ENCODE measurements at regions not wholly inside any gene's neighbourhood (a gene's known extent, or its start where the extent isn't known, plus 50 kb on each side); places are given as distances from the start of the nearest gene placed in this dataset.
"Not testable (repeated sequence)": the region's sequence is repeated elsewhere in the genome, so short reads cannot be mapped to it uniquely, and the experiment has no call there.

DNA sequence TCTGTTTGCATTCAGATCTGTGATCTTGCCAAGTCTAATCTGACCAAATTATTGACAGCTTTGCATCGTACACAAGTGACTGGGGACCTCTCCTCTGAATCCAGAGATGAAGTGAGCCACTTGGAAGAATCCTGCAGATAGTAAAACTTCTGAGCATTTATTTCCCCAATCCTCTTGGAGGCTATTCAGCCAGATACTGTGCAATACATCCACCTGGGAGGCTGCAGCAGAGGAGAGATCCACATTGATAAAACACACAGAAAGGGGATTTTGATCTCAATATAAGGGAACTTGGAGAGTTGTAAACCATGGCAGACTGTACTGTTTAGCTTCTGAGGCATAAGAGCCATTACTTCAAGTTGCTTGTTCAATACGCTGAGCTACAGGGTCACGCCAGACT lies 654.6 kb downstream of the MTRR start:
- no peaks in the 10 kb centered on the region for H3K4me1 Mint-ChIP-seq
- H3K9me3 Mint-ChIP-seq = no peaks in the 10 kb centered on the region
- DNase-seq = no peak
- ATAC-seq = no peak
- H3K36me3 Mint-ChIP-seq (ENCODE audit: low read depth) = no peaks in the 10 kb centered on the region
- H3K27me3 Mint-ChIP-seq = no peaks in the 10 kb centered on the region
- no peak overlapping the region for H3K4me3 Mint-ChIP-seq
- no peak overlapping the region for H3K27ac Mint-ChIP-seq

- Mint-ChIP-seq H3K4me1 (no peaks in the 10 kb centered on the region), H3K9me3 (no peaks in the 10 kb centered on the region), H3K36me3 (ENCODE audit: low read depth) (no peaks in the 10 kb centered on the region), H3K4me3 (no peak overlapping the region), H3K27ac (no peak overlapping the region), H3K27me3 (no peaks in the 10 kb centered on the region)
- ATAC-seq (no peak), DNase-seq (no peak)
Measured at GRCh38 chr5:8525819-8526218, 656.9 kb downstream of the MTRR start.

DNA sequence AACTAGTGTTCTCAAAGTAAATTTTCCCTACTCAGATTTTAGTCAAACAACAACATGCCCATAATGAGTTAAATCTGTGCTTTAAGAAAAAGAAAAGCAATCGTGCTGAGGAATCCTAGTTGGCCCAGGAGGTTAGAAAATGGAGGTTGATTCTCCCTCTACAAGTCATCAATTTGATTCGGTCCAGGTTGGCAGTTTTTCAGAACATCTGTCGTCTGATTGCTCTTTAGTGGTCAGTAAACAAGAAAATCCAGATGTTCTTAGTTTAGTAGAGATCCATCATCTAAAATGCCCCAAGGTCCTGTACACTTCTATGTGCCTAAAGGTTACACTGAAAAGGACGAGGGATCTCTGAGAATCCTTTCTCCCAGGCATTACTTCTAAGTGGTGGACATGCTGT lies 659.2 kb downstream of the MTRR start:
- H3K27ac Mint-ChIP-seq = no peak overlapping the region
- DNase-seq = no peak
- no peak overlapping the region for H3K4me3 Mint-ChIP-seq
- H3K4me1 Mint-ChIP-seq = no peaks in the 10 kb centered on the region
- ATAC-seq = no peak
- no peaks in the 10 kb centered on the region for H3K36me3 Mint-ChIP-seq (ENCODE audit: low read depth)
- no peaks in the 10 kb centered on the region for H3K9me3 Mint-ChIP-seq
- no peaks in the 10 kb centered on the region for H3K27me3 Mint-ChIP-seq

DNA sequence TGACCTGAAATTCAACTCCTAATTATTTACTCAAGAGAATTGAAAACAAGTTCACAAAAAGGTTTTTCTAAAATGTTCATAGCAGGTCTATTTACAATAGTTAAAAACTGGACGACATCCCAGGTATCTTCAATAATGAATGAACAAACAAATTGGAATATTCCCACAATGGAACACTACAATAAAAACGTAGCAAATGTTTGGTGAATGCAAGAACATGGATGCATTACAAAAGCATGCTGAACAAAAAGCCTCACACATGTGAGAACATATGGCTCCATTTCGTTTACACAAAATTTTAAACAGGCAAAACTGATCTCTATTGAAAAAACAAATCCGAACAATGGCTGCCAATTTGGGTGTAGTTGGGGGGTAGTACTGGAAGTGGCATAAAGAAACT lies 669.9 kb downstream of the MTRR start:
- no peaks in the 10 kb centered on the region for H3K4me1 Mint-ChIP-seq
- no peak overlapping the region for H3K27ac Mint-ChIP-seq
- peaks cover 2% of the 10 kb centered on the region for H3K27me3 Mint-ChIP-seq
- H3K4me3 Mint-ChIP-seq = no peak overlapping the region
- no peaks in the 10 kb centered on the region for H3K36me3 Mint-ChIP-seq (ENCODE audit: low read depth)
- DNase-seq (no peak), ATAC-seq (no peak)
- H3K9me3 Mint-ChIP-seq = no peaks in the 10 kb centered on the region

DNA sequence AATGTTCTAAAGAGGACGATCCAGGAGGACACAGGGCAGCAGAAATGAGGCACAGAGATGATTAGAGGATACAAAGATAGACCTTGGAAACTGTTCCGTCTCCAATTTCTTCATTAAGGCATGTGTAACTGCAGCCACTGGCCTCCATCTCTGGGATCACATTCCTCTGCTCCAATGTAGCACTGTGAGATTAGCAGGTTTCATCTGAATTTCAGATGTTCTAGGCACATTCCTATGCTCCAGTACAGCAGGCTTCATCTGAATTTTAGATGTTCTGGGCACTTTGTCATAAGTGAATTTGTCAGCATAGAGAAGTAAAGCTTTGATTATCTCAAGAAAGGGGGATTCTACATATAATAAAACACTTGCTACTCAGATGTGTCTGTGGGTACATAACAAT lies 671.4 kb downstream of the MTRR start:
- DNase-seq = no peak

DNA sequence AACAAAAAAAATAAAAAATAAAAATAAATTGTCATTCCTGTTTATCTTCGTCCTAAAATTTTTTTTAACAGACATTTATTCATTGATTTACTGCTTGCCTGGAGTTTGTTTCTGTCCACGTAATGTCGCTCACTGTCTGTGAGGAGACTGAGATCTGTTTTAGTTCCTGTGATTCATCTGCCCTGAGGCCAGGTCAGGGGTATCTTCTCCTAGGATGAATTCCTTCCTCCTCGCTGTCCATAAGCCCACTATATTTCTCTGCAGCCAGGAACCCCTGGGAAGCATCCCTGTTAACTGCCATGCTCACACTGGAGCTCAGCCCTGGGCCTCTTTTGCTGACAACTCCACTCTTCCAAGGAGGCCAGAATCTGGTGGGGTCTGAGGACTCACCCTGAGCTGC lies 682.0 kb downstream of the MTRR start:
- ATAC-seq (no peak), DNase-seq (no peak)
- Mint-ChIP-seq H3K36me3 (ENCODE audit: low read depth) (no peaks in the 10 kb centered on the region), H3K9me3 (peaks cover 22% of the 10 kb centered on the region), H3K4me1 (no peaks in the 10 kb centered on the region), H3K4me3 (no peak overlapping the region), H3K27me3 (no peaks in the 10 kb centered on the region), H3K27ac (no peak overlapping the region)

More for the DNA sequence above, 671.4 kb downstream of the MTRR start:
- H3K36me3 Mint-ChIP-seq (ENCODE audit: low read depth) = no peaks in the 10 kb centered on the region
- H3K9me3 Mint-ChIP-seq = no peaks in the 10 kb centered on the region
- no peaks in the 10 kb centered on the region for H3K4me1 Mint-ChIP-seq
- H3K4me3 Mint-ChIP-seq = no peak overlapping the region
- ATAC-seq = no peak
- H3K27me3 Mint-ChIP-seq = peaks cover under 1% of the 10 kb centered on the region
- H3K27ac Mint-ChIP-seq = no peak overlapping the region

DNA sequence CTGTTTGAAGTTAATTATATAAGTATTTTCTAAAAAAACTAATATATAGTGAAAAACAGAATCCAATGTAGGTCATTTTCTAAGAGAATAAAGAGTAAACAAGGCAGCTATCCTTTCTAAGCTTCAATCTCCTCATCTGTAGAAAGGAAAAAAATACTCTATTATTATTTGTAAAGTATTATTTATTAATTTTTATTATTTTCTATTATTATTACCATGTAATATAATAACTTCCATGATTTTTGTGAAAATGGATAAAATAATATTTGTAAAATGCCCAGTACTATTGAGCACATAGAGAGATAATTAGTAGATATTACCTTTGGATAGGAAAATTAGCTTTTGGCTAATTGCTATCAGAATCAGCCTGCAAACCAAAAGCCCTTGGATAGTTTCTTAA lies 684.4 kb downstream of the MTRR start:
- Mint-ChIP-seq H3K4me3 (no peak overlapping the region), H3K27ac (no peak overlapping the region), H3K27me3 (no peaks in the 10 kb centered on the region), H3K36me3 (ENCODE audit: low read depth) (no peaks in the 10 kb centered on the region), H3K4me1 (no peaks in the 10 kb centered on the region), H3K9me3 (peaks cover 30% of the 10 kb centered on the region)
- no peak for DNase-seq
- ATAC-seq = no peak

- no peak overlapping the region for H3K4me3 Mint-ChIP-seq
- H3K4me1 Mint-ChIP-seq = no peaks in the 10 kb centered on the region
- no peak overlapping the region for H3K27ac Mint-ChIP-seq
- H3K36me3 Mint-ChIP-seq (ENCODE audit: low read depth) = no peaks in the 10 kb centered on the region
- H3K9me3 Mint-ChIP-seq = peaks cover 27% of the 10 kb centered on the region
- ATAC-seq (no peak), DNase-seq (no peak)
- H3K27me3 Mint-ChIP-seq = no peaks in the 10 kb centered on the region
Measured at GRCh38 chr5:8557728-8558127, 688.8 kb downstream of the MTRR start.

GRCh38 chr5:8560776-8561175 lies 691.8 kb downstream of the MTRR start:
- peaks cover 10% of the 10 kb centered on the region for H3K9me3 Mint-ChIP-seq
- ATAC-seq = no peak
- no peaks in the 10 kb centered on the region for H3K4me1 Mint-ChIP-seq
- no peak overlapping the region for H3K27ac Mint-ChIP-seq
- H3K36me3 Mint-ChIP-seq (ENCODE audit: low read depth) = no peaks in the 10 kb centered on the region
- H3K27me3 Mint-ChIP-seq = no peaks in the 10 kb centered on the region
- no peak for DNase-seq
- no peak overlapping the region for H3K4me3 Mint-ChIP-seq

- no peak overlapping the region for H3K27ac Mint-ChIP-seq
- no peaks in the 10 kb centered on the region for H3K36me3 Mint-ChIP-seq (ENCODE audit: low read depth)
- no peaks in the 10 kb centered on the region for H3K4me1 Mint-ChIP-seq
- H3K9me3 Mint-ChIP-seq = peaks cover 4% of the 10 kb centered on the region
- no peak overlapping the region for H3K4me3 Mint-ChIP-seq
- DNase-seq (no peak), ATAC-seq (no peak)
- no peaks in the 10 kb centered on the region for H3K27me3 Mint-ChIP-seq
Measured at GRCh38 chr5:8561224-8561840, 692.4 kb downstream of the MTRR start.

DNA sequence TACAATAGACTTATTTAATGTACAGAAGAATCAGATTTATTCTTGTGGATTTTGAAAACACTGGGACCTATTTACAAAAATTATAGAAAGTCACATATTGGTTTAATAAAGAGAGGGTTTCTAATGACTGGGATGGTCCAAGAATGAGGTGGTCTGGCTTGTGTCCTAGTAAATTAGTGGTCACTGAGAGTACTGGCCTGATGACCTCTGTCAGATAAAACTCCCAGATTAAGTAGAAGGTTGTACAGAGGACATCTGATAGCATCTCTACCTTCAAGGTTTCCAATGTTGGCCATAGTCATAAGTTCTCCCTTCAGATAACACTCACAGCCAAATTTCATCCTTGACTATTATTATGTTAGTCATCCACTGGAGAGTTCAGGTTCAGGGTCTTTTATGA lies 692.9 kb downstream of the MTRR start:
- Mint-ChIP-seq H3K36me3 (ENCODE audit: low read depth) (no peaks in the 10 kb centered on the region), H3K4me1 (no peaks in the 10 kb centered on the region), H3K4me3 (no peak overlapping the region), H3K9me3 (peaks cover 3% of the 10 kb centered on the region), H3K27me3 (no peaks in the 10 kb centered on the region), H3K27ac (no peak overlapping the region)
- no peak for DNase-seq
- ATAC-seq = no peak

DNA sequence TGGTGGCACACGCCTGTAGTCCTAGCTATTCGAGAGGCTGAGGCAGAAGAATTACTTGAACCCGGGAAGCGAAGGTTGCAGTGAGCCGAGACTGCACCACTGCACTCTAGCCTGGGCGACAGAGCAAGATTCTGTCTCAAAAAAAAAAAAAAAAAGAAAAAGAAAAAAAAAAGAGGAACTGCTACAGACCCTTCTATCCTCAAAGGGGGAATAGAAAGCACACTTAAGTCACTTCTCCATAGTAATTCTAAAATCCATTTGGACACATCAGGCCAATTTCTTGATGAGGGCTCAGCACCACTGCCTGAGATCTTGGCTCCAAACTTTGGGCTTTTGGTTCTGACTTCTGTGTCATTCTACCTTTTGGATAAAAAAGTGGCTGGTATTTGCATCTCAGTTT lies 694.6 kb downstream of the MTRR start:
- not testable (repeated sequence) for DNase-seq; H3K4me1 Mint-ChIP-seq; ATAC-seq; H3K27me3 Mint-ChIP-seq; H3K9me3 Mint-ChIP-seq; H3K36me3 Mint-ChIP-seq (ENCODE audit: low read depth); H3K4me3 Mint-ChIP-seq; H3K27ac Mint-ChIP-seq

DNA sequence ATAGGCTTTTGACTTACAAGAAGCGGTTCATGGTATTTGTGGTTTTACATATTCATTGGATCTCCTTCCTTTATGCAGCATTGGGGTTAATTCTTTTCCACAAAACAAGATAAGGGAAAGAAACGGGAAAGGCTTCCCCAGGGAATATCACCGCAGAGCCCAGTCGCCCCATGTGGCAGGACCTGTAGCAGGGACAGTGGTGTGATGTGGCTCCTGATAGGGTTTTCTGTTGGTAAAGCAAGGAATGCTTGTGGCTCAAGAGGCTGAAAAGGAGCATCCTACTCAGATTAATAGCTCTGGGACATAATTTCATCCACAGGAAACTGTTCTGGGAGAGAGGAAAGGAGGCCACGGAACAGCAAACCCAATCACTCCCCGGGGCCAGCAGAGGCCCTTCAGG lies 699.9 kb downstream of the MTRR start:
- DNase-seq (no peak), ATAC-seq (no peak)
- H3K4me3 Mint-ChIP-seq = no peak overlapping the region
- H3K9me3 Mint-ChIP-seq = no peaks in the 10 kb centered on the region
- H3K4me1 Mint-ChIP-seq = no peaks in the 10 kb centered on the region
- no peaks in the 10 kb centered on the region for H3K27me3 Mint-ChIP-seq
- no peaks in the 10 kb centered on the region for H3K36me3 Mint-ChIP-seq (ENCODE audit: low read depth)
- no peak overlapping the region for H3K27ac Mint-ChIP-seq

GRCh38 chr5:8570528-8570927 lies 701.6 kb downstream of the MTRR start:
- no peak for ATAC-seq
- H3K27me3 Mint-ChIP-seq = no peaks in the 10 kb centered on the region
- H3K9me3 Mint-ChIP-seq = no peaks in the 10 kb centered on the region
- DNase-seq = no peak
- H3K36me3 Mint-ChIP-seq (ENCODE audit: low read depth) = no peaks in the 10 kb centered on the region
- H3K27ac Mint-ChIP-seq = no peak overlapping the region
- H3K4me3 Mint-ChIP-seq = no peak overlapping the region
- H3K4me1 Mint-ChIP-seq = no peaks in the 10 kb centered on the region

DNA sequence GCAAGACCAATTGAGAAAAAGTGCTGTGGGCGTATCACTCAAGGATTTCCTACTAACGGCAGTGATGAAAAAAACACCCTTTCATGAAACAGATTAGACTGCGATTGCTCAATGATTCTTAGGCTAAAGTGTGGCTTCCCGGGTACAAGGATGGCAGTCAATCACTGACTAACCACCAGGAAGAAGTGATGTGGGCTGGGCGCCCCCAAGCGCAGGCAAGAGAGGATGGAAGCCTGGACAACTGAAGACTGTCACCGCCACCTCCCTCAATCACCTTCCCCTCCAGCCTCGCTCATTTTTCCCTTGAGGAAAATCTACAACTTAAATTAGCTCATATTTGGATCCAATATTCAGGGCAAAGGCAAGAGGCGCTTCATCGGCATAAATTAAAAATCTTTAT lies 707.2 kb downstream of the MTRR start:
- H3K9me3 Mint-ChIP-seq = peaks cover 4% of the 10 kb centered on the region
- H3K4me3 Mint-ChIP-seq = no peak overlapping the region
- no peak for ATAC-seq
- no peaks in the 10 kb centered on the region for H3K4me1 Mint-ChIP-seq
- H3K36me3 Mint-ChIP-seq (ENCODE audit: low read depth) = no peaks in the 10 kb centered on the region
- H3K27ac Mint-ChIP-seq = no peak overlapping the region
- no peak for DNase-seq
- H3K27me3 Mint-ChIP-seq = no peaks in the 10 kb centered on the region

DNA sequence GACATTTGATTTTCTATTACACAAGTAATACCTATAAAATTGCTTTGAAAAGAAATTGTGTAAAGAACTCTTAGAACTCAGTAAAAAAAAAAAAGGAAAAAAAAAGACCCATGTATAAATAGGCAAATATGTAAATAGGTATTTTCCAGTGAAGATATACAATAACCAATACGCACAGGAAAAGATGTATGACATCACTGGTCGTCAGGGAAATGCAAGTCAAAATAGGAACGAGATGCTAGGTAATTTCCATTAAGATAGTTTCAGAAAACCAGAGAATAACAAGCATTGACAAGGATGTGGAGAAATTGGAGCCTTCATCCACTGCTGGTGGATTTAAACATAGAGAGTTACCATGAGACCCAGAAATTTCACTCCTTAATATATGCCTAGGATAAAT lies 708.8 kb downstream of the MTRR start:
- peaks cover 4% of the 10 kb centered on the region for H3K9me3 Mint-ChIP-seq
- H3K4me1 Mint-ChIP-seq = no peaks in the 10 kb centered on the region
- no peaks in the 10 kb centered on the region for H3K27me3 Mint-ChIP-seq
- H3K36me3 Mint-ChIP-seq (ENCODE audit: low read depth) = no peaks in the 10 kb centered on the region
- H3K4me3 Mint-ChIP-seq = no peak overlapping the region
- ATAC-seq (no peak), DNase-seq (no peak)
- no peak overlapping the region for H3K27ac Mint-ChIP-seq

Measured in activated naive CD8-positive, alpha-beta T cell treated with anti-CD3 and anti-CD28 coated beads, Interleukin-2, amount 50 U/mL, for 24 hours (primary cell).